K562 (cell line): ENCODE measurements at regions not wholly inside any gene's neighbourhood (a gene's known extent, or its start where the extent isn't known, plus 50 kb on each side); places are given as distances from the start of the nearest gene placed in this dataset.
A peak's percentile ranks its signal among the peaks of the same experiment; 100 is the strongest.

Experiments
- BDP1 ChIP-seq: IDR thresholded peaks from 3 replicates; pipeline ENCODE4 v1.6.1; 2011; ENCODE audit not compliant: insufficient read length, insufficient read depth
- CAMTA2 ChIP-seq: fragments of 250-450 bp; sonication (Bioruptor Pico); conservative IDR thresholded peaks from 2 replicates; pipeline ENCODE4 v1.5.1; 2022
- CBX3 ChIP-seq, 2 experiments: IDR thresholded peaks; 1 replicate in 1 of 2; 2 replicates in 1 of 2; pipeline ENCODE4 v1.6.1; 2012; ENCODE audit warnings: inconsistent platforms in 2 of 2, low read length in 2 of 2, borderline replicate concordance in 1 of 2, control low read depth in 1 of 2
- COPS2 ChIP-seq: fragments of 450-650 bp; conservative IDR thresholded peaks from 2 replicates; pipeline ENCODE4 v1.6.1; 2016; ENCODE audit warnings: mild to moderate bottlenecking, moderate library complexity
- CXXC5 ChIP-seq: fragments of 250-450 bp; sonication (Bioruptor Pico); IDR thresholded peaks from 2 replicates; pipeline ENCODE4 v1.8.0; 2022; ENCODE audit warnings: inconsistent platforms, mild to moderate bottlenecking, moderate library complexity
- HIVEP1 ChIP-seq: fragments of 250-450 bp; sonication (Bioruptor Pico); IDR thresholded peaks from 2 replicates; pipeline ENCODE4 v1.4.0; 2020; ENCODE audit warnings: mild to moderate bottlenecking
- KAT2B ChIP-seq: IDR thresholded peaks from one replicate; pipeline ENCODE4 v1.6.1; 2012; ENCODE audit warnings: low read depth, mild to moderate bottlenecking, control low read depth, inconsistent platforms, low read length, moderate library complexity
- KLF1 ChIP-seq: fragments of 450-650 bp; IDR thresholded peaks from 2 replicates; pipeline ENCODE4 v1.6.1; 2016; ENCODE audit warnings: missing genetic modification characterization, missing compliant biosample characterization
- MYBL2 ChIP-seq, 2 experiments: fragments of 450-650 bp in 1 of 2; sonication (generic) in 1 of 2; formaldehyde crosslinking in 1 of 2; IDR thresholded peaks; 2 replicates each; pipeline versions ENCODE4 v1.6.1 to v1.8.1; 2017 to 2022; ENCODE audit warnings: borderline replicate concordance in 1 of 2, inconsistent platforms in 1 of 2, low read depth in 1 of 2, mild to moderate bottlenecking in 1 of 2, missing genetic modification reagents in 1 of 2, moderate library complexity in 1 of 2
- NR4A1 ChIP-seq, 2 experiments: fragments of 250-450 bp in 1 of 2; fragments of 450-650 bp in 1 of 2; sonication (Bioruptor Pico) in 1 of 2; IDR thresholded peaks; 2 replicates each; pipeline versions ENCODE4 v1.4.0 to v1.6.1; 2016 to 2020; ENCODE audit warnings: mild to moderate bottlenecking in 2 of 2, missing compliant biosample characterization in 1 of 2, missing genetic modification characterization in 1 of 2, moderate library complexity in 1 of 2
- PHB2 ChIP-seq: fragments of 450-650 bp; IDR thresholded peaks from 2 replicates; pipeline ENCODE4 v1.6.1; 2017; ENCODE audit warnings: low read depth
- SMAD1 ChIP-seq: fragments of 150-350 bp; IDR thresholded peaks from 2 replicates; pipeline ENCODE4 v1.6.1; 2014; ENCODE audit warnings: low read length, low read depth; ENCODE audit not compliant: partially characterized antibody
- SOX6 ChIP-seq: fragments of 450-650 bp; IDR thresholded peaks from 2 replicates; pipeline ENCODE4 v1.6.1; 2014; ENCODE audit warnings: mild to moderate bottlenecking
- SPI1 ChIP-seq: IDR thresholded peaks from 2 replicates; pipeline ENCODE4 v1.6.1; 2011; ENCODE audit warnings: low read depth, low read length, control low read depth, borderline replicate concordance
- SREBF2 ChIP-seq: sonication (generic); formaldehyde crosslinking; IDR thresholded peaks from 2 replicates; pipeline ENCODE4 v1.4.0; 2020; ENCODE audit warnings: mild to moderate bottlenecking, missing genetic modification reagents
- STAT5A ChIP-seq: IDR thresholded peaks from 2 replicates; pipeline ENCODE4 v1.6.1; 2012; ENCODE audit warnings: low read length, inconsistent platforms, borderline replicate concordance
- ZNF224 ChIP-seq: sonication (generic); formaldehyde crosslinking; IDR thresholded peaks from 2 replicates; pipeline ENCODE4 v1.8.0; 2022; ENCODE audit warnings: mild to moderate bottlenecking, missing genetic modification reagents
- ZNF24 ChIP-seq: fragments of 450-650 bp; IDR thresholded peaks from 2 replicates; pipeline ENCODE4 v1.6.1; 2016
- ZNF253 ChIP-seq: fragments of 250-450 bp; sonication (Bioruptor Pico); conservative IDR thresholded peaks from 2 replicates; pipeline ENCODE4 v1.6.1; 2021; ENCODE audit warnings: mild to moderate bottlenecking
- ZNF766 ChIP-seq: fragments of 200-800 bp; sonication (Bioruptor generic); conservative IDR thresholded peaks from 2 replicates; pipeline ENCODE4 v1.6.1; 2016; ENCODE audit warnings: missing genetic modification characterization, missing compliant biosample characterization
- ZNF780A ChIP-seq: fragments of 250-450 bp; sonication (Bioruptor Pico); IDR thresholded peaks from 2 replicates; pipeline ENCODE4 v1.5.0; 2021; ENCODE audit warnings: mild to moderate bottlenecking
- TF ChIP-seq, protein P1 (sequence below): fragments of 250-450 bp; sonication (Bioruptor Pico); IDR thresholded peaks from 2 replicates; pipeline ENCODE4 v1.8.0; 2022; ENCODE audit warnings: inconsistent platforms, mild to moderate bottlenecking, moderate library complexity, borderline replicate concordance
- TF ChIP-seq, protein P2 (sequence below): fragments of 450-650 bp; IDR thresholded peaks from 2 replicates; pipeline ENCODE4 v1.6.1; 2014; ENCODE audit warnings: low read depth, mild to moderate bottlenecking, moderate library complexity, borderline replicate concordance
- TF ChIP-seq, protein P3 (sequence below): fragments of 250-450 bp; sonication (Bioruptor Pico); IDR thresholded peaks from 2 replicates; pipeline ENCODE4 v1.9.0; 2021; ENCODE audit warnings: mild to moderate bottlenecking, inconsistent platforms
- TF ChIP-seq, protein P4 (sequence below): sonication (generic); formaldehyde crosslinking; IDR thresholded peaks from 2 replicates; pipeline ENCODE4 v1.8.0; 2023; ENCODE audit warnings: mild to moderate bottlenecking, missing genetic modification reagents

DNA sequence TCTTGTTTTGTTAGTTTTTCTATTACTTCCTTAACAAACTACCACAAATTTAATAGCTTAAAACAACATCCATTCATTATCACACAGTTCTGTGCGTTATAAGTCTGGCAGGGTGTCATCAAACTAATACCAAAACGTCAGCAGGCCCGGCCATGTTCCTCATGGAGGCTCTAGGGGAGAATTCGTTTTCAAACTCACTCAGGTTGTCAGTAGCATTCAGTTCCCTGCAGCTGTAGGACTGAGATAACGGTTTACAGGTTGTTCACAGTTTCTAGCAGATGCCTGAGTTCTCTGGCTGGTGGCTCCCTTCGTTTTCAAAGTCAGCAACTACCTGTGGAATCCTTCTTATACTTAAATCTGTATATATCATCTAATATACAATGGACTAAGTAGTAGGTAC, 72.5 kb upstream of the PRSS16 start (continued):
- peak in 1 of 2 experiments; percentile 76; a peak in 1 of 3 replicates for TF ChIP-seq CBX3 (IDR thresholded peaks at IDR 0.05; ENCODE audit: borderline replicate concordance in 1 of 2, low read length in 2 of 2)
- peak; percentile 30 for TF ChIP-seq CXXC5 (CRISPR knock-in tag)
- TF ChIP-seq CAMTA2 (CRISPR knock-in tag): no peak
- no peak for TF ChIP-seq NR4A1 (CRISPR knock-in tag; IDR thresholded peaks at IDR 0.05)
- TF ChIP-seq NR4A1 (tag; IDR thresholded peaks at IDR 0.05): no peak
- TF ChIP-seq ZNF253 (CRISPR knock-in tag): no peak
- TF ChIP-seq KAT2B: no peak
- peak; percentile 49; the same call in 1 of the 2 replicates for TF ChIP-seq STAT5A
- TF ChIP-seq ZNF780A (CRISPR knock-in tag): no peak
- peak; percentile 29; the same call in 1 of the 2 replicates for TF ChIP-seq SOX6
- no peak for TF ChIP-seq BDP1
- TF ChIP-seq, protein P1, sequence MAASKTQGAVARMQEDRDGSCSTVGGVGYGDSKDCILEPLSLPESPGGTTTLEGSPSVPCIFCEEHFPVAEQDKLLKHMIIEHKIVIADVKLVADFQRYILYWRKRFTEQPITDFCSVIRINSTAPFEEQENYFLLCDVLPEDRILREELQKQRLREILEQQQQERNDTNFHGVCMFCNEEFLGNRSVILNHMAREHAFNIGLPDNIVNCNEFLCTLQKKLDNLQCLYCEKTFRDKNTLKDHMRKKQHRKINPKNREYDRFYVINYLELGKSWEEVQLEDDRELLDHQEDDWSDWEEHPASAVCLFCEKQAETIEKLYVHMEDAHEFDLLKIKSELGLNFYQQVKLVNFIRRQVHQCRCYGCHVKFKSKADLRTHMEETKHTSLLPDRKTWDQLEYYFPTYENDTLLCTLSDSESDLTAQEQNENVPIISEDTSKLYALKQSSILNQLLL: no peak
- TF ChIP-seq ZNF24: 0 out of 2 replicates have a peak, but pooled peaks have one; percentile 38
- TF ChIP-seq, protein P2, sequence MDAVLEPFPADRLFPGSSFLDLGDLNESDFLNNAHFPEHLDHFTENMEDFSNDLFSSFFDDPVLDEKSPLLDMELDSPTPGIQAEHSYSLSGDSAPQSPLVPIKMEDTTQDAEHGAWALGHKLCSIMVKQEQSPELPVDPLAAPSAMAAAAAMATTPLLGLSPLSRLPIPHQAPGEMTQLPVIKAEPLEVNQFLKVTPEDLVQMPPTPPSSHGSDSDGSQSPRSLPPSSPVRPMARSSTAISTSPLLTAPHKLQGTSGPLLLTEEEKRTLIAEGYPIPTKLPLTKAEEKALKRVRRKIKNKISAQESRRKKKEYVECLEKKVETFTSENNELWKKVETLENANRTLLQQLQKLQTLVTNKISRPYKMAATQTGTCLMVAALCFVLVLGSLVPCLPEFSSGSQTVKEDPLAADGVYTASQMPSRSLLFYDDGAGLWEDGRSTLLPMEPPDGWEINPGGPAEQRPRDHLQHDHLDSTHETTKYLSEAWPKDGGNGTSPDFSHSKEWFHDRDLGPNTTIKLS: no peak
- TF ChIP-seq MYBL2 (IDR thresholded peaks at IDR 0.05; ENCODE audit: low read depth): peak; percentile 35; the same call in 1 of the 2 replicates
- TF ChIP-seq MYBL2 (CRISPR knock-in tag; IDR thresholded peaks at IDR 0.05; ENCODE audit: borderline replicate concordance): no peak
- no peak for TF ChIP-seq ZNF224
- TF ChIP-seq ZNF766 (CRISPR knock-in tag): no peak
- no peak for TF ChIP-seq SMAD1
- TF ChIP-seq KLF1: no peak
- TF ChIP-seq HIVEP1: no peak
- TF ChIP-seq, protein P3, sequence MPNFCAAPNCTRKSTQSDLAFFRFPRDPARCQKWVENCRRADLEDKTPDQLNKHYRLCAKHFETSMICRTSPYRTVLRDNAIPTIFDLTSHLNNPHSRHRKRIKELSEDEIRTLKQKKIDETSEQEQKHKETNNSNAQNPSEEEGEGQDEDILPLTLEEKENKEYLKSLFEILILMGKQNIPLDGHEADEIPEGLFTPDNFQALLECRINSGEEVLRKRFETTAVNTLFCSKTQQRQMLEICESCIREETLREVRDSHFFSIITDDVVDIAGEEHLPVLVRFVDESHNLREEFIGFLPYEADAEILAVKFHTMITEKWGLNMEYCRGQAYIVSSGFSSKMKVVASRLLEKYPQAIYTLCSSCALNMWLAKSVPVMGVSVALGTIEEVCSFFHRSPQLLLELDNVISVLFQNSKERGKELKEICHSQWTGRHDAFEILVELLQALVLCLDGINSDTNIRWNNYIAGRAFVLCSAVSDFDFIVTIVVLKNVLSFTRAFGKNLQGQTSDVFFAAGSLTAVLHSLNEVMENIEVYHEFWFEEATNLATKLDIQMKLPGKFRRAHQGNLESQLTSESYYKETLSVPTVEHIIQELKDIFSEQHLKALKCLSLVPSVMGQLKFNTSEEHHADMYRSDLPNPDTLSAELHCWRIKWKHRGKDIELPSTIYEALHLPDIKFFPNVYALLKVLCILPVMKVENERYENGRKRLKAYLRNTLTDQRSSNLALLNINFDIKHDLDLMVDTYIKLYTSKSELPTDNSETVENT (CRISPR knock-in tag): no peak
- TF ChIP-seq SPI1: no peak
- no peak for TF ChIP-seq PHB2
- TF ChIP-seq SREBF2 (CRISPR knock-in tag): no peak
- TF ChIP-seq, protein P4, sequence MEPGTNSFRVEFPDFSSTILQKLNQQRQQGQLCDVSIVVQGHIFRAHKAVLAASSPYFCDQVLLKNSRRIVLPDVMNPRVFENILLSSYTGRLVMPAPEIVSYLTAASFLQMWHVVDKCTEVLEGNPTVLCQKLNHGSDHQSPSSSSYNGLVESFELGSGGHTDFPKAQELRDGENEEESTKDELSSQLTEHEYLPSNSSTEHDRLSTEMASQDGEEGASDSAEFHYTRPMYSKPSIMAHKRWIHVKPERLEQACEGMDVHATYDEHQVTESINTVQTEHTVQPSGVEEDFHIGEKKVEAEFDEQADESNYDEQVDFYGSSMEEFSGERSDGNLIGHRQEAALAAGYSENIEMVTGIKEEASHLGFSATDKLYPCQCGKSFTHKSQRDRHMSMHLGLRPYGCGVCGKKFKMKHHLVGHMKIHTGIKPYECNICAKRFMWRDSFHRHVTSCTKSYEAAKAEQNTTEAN: no peak
- no peak for TF ChIP-seq COPS2
